Liver (tissue), 8 donors: ENCODE measurements at regions not wholly inside any gene's neighbourhood (a gene's known extent, or its start where the extent isn't known, plus 50 kb on each side); places are given as distances from the start of the nearest gene placed in this dataset.

ENCODE experiments used
- DNase-seq: peaks from one replicate; pipeline ENCODE4 v3.0.0-alpha.2; 2017; ENCODE audit warnings: low spot score
- H3K27ac ChIP-seq, 2 donors: one replicate each; pipeline ENCODE4 v1.7.0; 2013; ENCODE audit warnings: inconsistent platforms in 2 of 2, low read length in 2 of 2, control low read depth in 1 of 2, low read depth in 1 of 2, mild to moderate bottlenecking in 1 of 2
- H3K27me3 ChIP-seq, 4 donors: one replicate each; pipeline versions ENCODE4 v1.6.1 to v1.7.0; 2013; ENCODE audit warnings: low read length in 3 of 4, inconsistent platforms in 1 of 4, mild to moderate bottlenecking in 1 of 4, moderate library complexity in 1 of 4; ENCODE audit not compliant: control insufficient read depth in 4 of 4, insufficient read depth in 4 of 4
- H3K36me3 ChIP-seq, 4 donors: one replicate each; pipeline versions ENCODE4 v1.6.1 to v1.7.0; 2013; ENCODE audit warnings: low read length in 3 of 4, mild to moderate bottlenecking in 3 of 4, low read depth in 1 of 4, moderate library complexity in 1 of 4; ENCODE audit not compliant: control insufficient read depth in 4 of 4, insufficient read depth in 3 of 4
- H3K4me1 ChIP-seq, 4 donors: one replicate each; pipeline versions ENCODE4 v1.6.1 to v1.7.0; 2013; ENCODE audit warnings: low read length in 3 of 4, mild to moderate bottlenecking in 3 of 4, moderate library complexity in 1 of 4; ENCODE audit not compliant: control insufficient read depth in 4 of 4, insufficient read depth in 4 of 4
- H3K4me3 ChIP-seq, 3 donors: one replicate each; pipeline versions ENCODE4 v1.6.1 to v1.7.0; 2013; ENCODE audit warnings: low read length in 3 of 3, control low read depth in 1 of 3, low read depth in 1 of 3, mild to moderate bottlenecking in 1 of 3
- H3K9ac ChIP-seq, 2 donors: one replicate each; pipeline ENCODE4 v1.7.0; 2013; ENCODE audit warnings: low read length in 2 of 2, mild to moderate bottlenecking in 2 of 2, moderate library complexity in 2 of 2, control low read depth in 1 of 2, low read depth in 1 of 2
- H3K9me3 ChIP-seq, 4 donors: one replicate each; pipeline versions ENCODE4 v1.6.1 to v1.7.0; 2013; ENCODE audit warnings: low read length in 3 of 4; ENCODE audit not compliant: control insufficient read depth in 4 of 4
- FOXA1 ChIP-seq: IDR thresholded peaks from 2 replicates; pipeline ENCODE4 v1.6.1; 2016; ENCODE audit warnings: antibody characterized with exemption
- GABPA ChIP-seq, 2 donors: IDR thresholded peaks in 1 of 2; conservative IDR thresholded peaks in 1 of 2; 2 replicates each; pipeline ENCODE4 v1.6.1; 2016; ENCODE audit warnings: antibody characterized with exemption in 2 of 2, mild to moderate bottlenecking in 1 of 2, moderate library complexity in 1 of 2
- HNF4G ChIP-seq: IDR thresholded peaks from 2 replicates; pipeline ENCODE4 v1.6.1; 2016; ENCODE audit warnings: antibody characterized with exemption
- NR2F2 ChIP-seq: IDR thresholded peaks from 2 replicates; pipeline ENCODE4 v1.6.1; 2016; ENCODE audit warnings: antibody characterized with exemption
- RAD21 ChIP-seq, 2 donors: IDR thresholded peaks; 2 replicates each; pipeline ENCODE4 v1.6.1; 2016; ENCODE audit warnings: antibody characterized with exemption in 2 of 2, mild to moderate bottlenecking in 2 of 2
- RXRA ChIP-seq, 2 donors: IDR thresholded peaks; 2 replicates each; pipeline ENCODE4 v1.6.1; 2017 to 2018; ENCODE audit warnings: antibody characterized with exemption in 2 of 2, mild to moderate bottlenecking in 1 of 2
- SP1 ChIP-seq: IDR thresholded peaks from 2 replicates; pipeline ENCODE4 v1.6.1; 2018; ENCODE audit warnings: antibody characterized with exemption, mild to moderate bottlenecking
- TAF1 ChIP-seq: conservative IDR thresholded peaks from 2 replicates; pipeline ENCODE4 v1.6.1; 2016; ENCODE audit warnings: antibody characterized with exemption, mild to moderate bottlenecking
- YY1 ChIP-seq: IDR thresholded peaks from 2 replicates; pipeline ENCODE4 v1.6.1; 2016; ENCODE audit warnings: antibody characterized with exemption, mild to moderate bottlenecking
- ZBTB33 ChIP-seq: IDR thresholded peaks from 2 replicates; pipeline ENCODE4 v1.6.1; 2016; ENCODE audit warnings: antibody characterized with exemption
- WGBS: extraction: QIAGEN DNeasy Blood & Tissue Kit; methylation state at CpG from one replicate; pipeline ENCODE4 v1.1.7; 2013; 5-methylcytosine and 5-hydroxymethylcytosine counted together
- TF ChIP-seq, protein P1 (sequence below): fragments of 150-350 bp; IDR thresholded peaks from 2 replicates; pipeline ENCODE4 v1.5.1; 2017; ENCODE audit warnings: improper control_type of control experiment, low read depth, low read length; ENCODE audit not compliant: missing input control
- TF ChIP-seq, protein P2 (sequence below): IDR thresholded peaks from 2 replicates; pipeline ENCODE4 v1.6.1; 2016; ENCODE audit warnings: antibody characterized with exemption
- TF ChIP-seq, protein P3 (sequence below): IDR thresholded peaks from 2 replicates; pipeline ENCODE4 v1.6.1; 2016; ENCODE audit warnings: antibody characterized with exemption, mild to moderate bottlenecking
- donor health status: healthy.
- donor health status: healthy.
- donor health status: healthy.
- donor health status: healthy.
- donor health status: healthy.

- Histone ChIP-seq H3K27ac (no peak overlapping the region), H3K27me3 (no peaks in the 10 kb centered on the region), H3K9ac (no peak overlapping the region), H3K36me3 (no peaks in the 10 kb centered on the region), H3K4me3 (no peak overlapping the region), H3K9me3 (no peaks in the 10 kb centered on the region), H3K4me1 (peaks cover 10 to 31% (median 21%) of the 10 kb centered on the region in 4 donors)
- TF ChIP-seq RXRA (IDR thresholded peaks at IDR 0.05) (no peak), GABPA (IDR thresholded peaks at IDR 0.05 in 1 of 2, conservative IDR thresholded peaks at IDR 0.05 in 1 of 2) (no peak), YY1 (no peak), ZBTB33 (no peak), HNF4G (no peak), SP1 (no peak), RAD21 (IDR thresholded peaks at IDR 0.05) (no peak), NR2F2 (no peak), TAF1 (no peak)
- TF ChIP-seq, protein P1, sequence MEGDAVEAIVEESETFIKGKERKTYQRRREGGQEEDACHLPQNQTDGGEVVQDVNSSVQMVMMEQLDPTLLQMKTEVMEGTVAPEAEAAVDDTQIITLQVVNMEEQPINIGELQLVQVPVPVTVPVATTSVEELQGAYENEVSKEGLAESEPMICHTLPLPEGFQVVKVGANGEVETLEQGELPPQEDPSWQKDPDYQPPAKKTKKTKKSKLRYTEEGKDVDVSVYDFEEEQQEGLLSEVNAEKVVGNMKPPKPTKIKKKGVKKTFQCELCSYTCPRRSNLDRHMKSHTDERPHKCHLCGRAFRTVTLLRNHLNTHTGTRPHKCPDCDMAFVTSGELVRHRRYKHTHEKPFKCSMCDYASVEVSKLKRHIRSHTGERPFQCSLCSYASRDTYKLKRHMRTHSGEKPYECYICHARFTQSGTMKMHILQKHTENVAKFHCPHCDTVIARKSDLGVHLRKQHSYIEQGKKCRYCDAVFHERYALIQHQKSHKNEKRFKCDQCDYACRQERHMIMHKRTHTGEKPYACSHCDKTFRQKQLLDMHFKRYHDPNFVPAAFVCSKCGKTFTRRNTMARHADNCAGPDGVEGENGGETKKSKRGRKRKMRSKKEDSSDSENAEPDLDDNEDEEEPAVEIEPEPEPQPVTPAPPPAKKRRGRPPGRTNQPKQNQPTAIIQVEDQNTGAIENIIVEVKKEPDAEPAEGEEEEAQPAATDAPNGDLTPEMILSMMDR: no peak
- TF ChIP-seq, protein P2, sequence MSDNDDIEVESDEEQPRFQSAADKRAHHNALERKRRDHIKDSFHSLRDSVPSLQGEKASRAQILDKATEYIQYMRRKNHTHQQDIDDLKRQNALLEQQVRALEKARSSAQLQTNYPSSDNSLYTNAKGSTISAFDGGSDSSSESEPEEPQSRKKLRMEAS: no peak
- TF ChIP-seq, protein P3, sequence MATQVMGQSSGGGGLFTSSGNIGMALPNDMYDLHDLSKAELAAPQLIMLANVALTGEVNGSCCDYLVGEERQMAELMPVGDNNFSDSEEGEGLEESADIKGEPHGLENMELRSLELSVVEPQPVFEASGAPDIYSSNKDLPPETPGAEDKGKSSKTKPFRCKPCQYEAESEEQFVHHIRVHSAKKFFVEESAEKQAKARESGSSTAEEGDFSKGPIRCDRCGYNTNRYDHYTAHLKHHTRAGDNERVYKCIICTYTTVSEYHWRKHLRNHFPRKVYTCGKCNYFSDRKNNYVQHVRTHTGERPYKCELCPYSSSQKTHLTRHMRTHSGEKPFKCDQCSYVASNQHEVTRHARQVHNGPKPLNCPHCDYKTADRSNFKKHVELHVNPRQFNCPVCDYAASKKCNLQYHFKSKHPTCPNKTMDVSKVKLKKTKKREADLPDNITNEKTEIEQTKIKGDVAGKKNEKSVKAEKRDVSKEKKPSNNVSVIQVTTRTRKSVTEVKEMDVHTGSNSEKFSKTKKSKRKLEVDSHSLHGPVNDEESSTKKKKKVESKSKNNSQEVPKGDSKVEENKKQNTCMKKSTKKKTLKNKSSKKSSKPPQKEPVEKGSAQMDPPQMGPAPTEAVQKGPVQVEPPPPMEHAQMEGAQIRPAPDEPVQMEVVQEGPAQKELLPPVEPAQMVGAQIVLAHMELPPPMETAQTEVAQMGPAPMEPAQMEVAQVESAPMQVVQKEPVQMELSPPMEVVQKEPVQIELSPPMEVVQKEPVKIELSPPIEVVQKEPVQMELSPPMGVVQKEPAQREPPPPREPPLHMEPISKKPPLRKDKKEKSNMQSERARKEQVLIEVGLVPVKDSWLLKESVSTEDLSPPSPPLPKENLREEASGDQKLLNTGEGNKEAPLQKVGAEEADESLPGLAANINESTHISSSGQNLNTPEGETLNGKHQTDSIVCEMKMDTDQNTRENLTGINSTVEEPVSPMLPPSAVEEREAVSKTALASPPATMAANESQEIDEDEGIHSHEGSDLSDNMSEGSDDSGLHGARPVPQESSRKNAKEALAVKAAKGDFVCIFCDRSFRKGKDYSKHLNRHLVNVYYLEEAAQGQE: no peak
- 92% methylated on average over 8 of the region's 8 CpGs for WGBS
- DNase-seq: no peak
These were observed 142.4 kb downstream of the PLPP3 start for GRCh38 chr1:56436912-56437417.

DNA sequence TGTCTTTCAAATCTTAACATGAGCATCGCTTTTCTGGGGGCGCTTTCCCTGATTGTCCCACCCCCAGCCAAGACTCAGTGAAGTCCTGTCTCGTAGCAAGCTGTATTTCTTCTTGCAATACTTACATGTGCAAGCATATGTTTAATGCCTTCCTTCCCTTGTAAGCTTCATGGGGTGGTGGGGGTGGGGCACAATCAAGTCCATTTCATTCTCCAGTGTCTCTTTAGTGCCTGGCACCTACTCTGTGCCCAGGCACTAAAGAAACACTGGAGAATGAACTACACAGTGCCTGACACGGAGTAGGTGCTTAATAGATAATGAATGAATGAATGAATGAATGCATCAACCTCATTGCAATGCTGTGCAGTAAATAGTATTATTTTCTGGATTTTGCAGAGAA is 143.1 kb downstream of the PLPP3 start:
- no peak for DNase-seq
- Histone ChIP-seq H3K27ac (no peak overlapping the region), H3K36me3 (no peaks in the 10 kb centered on the region), H3K9me3 (no peaks in the 10 kb centered on the region), H3K27me3 (no peaks in the 10 kb centered on the region), H3K4me3 (no peak overlapping the region), H3K9ac (no peak overlapping the region), H3K4me1 (peaks cover 12 to 38% (median 26%) of the 10 kb centered on the region in 4 donors)
- WGBS: 93% methylated on average over 4 of the region's 4 CpGs
- TF ChIP-seq, protein P2: no peak
- TF ChIP-seq HNF4G (no peak), TAF1 (no peak), FOXA1 (no peak)
- TF ChIP-seq, protein P3: no peak
